ENCODE measurements at regions not wholly inside any gene's neighbourhood (a gene's known extent, or its start where the extent isn't known, plus 50 kb on each side); places are given as distances from the start of the nearest gene placed in this dataset.
"Not testable (repeated sequence)": the region's sequence is repeated elsewhere in the genome, so short reads cannot be mapped to it uniquely, and the experiment has no call there.

DNA sequence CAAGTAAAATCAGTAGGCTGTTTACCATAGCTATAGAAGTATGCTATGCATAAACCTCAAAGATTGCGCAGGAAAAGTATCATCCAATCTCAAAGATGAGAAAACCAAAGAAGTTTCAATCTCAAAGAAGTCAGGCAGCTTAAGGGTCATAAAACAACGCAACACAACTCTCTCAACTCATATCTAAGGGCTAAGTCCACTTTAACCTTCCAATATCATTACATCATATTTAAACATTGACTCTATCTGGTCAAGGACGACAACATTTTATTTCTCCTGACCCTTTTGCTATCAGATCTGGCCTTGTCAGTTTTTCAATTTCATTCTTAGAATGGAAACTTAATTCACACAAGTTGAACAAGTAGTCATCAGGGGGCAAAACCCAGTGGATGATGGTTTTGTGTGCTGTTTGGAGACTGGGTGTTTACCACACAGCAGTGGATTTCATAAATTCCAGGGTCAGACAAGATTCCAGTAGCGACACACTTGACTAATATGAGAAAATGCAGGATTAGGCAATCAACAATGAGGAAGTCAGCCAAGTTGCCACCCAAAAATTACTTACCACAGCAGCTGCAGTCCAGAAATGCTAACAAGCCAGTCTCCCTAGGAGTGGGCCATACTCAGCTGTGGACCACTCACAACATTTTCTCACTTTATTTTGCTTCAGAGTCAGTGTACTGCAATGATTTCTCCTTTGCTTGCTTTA lies 108.7 kb upstream of the NBPF26 start:
- TF ChIP-seq, protein P1, sequence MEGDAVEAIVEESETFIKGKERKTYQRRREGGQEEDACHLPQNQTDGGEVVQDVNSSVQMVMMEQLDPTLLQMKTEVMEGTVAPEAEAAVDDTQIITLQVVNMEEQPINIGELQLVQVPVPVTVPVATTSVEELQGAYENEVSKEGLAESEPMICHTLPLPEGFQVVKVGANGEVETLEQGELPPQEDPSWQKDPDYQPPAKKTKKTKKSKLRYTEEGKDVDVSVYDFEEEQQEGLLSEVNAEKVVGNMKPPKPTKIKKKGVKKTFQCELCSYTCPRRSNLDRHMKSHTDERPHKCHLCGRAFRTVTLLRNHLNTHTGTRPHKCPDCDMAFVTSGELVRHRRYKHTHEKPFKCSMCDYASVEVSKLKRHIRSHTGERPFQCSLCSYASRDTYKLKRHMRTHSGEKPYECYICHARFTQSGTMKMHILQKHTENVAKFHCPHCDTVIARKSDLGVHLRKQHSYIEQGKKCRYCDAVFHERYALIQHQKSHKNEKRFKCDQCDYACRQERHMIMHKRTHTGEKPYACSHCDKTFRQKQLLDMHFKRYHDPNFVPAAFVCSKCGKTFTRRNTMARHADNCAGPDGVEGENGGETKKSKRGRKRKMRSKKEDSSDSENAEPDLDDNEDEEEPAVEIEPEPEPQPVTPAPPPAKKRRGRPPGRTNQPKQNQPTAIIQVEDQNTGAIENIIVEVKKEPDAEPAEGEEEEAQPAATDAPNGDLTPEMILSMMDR (IDR thresholded peaks at IDR 0.05) = not testable (repeated sequence)
- TF ChIP-seq POLR2A (IDR thresholded peaks at IDR 0.05) = not testable (repeated sequence)
